OCI-LY7 (cell line): ENCODE measurements at regions not wholly inside any gene's neighbourhood (a gene's known extent, or its start where the extent isn't known, plus 50 kb on each side); places are given as distances from the start of the nearest gene placed in this dataset.

Experiments used
- BruUV-seq: library from RNA; stranded (reverse); fragments of 400-500 nt; replicated peaks from 2 replicates; lab custom pipeline; 2021; lab: Mats Ljungman, UMichigan
- CTCF ChIA-PET: fragments of 300-600 bp; sonication (Branson Sonifier 250); formaldehyde crosslinking; loops from one replicate; lab custom pipeline; 2022; ENCODE audit warnings: antibody characterized with exemption; ENCODE audit not compliant: unreplicated experiment; lab: Charles Lee
- POLR2A ChIA-PET: fragments of 300-600 bp; sonication (Branson Sonifier 250); formaldehyde crosslinking; loops from one replicate; lab custom pipeline; 2022; ENCODE audit warnings: antibody characterized with exemption; lab: Charles Lee
- DNase-seq: peaks from one replicate; pipeline ENCODE4 v3.0.0-alpha.2; 2015; ENCODE audit warnings: low spot score
- H2AFZ ChIP-seq: fragments of 200-600 bp; sonication (generic), shearing (Covaris generic); 2 replicates; pipeline ENCODE4 v1.6.1; 2014; ENCODE audit warnings: mild to moderate bottlenecking, antibody characterized with exemption, low read length, moderate library complexity
- H3K27ac ChIP-seq: fragments of 200-600 bp; sonication (generic); 2 replicates; pipeline ENCODE4 v1.5.1; 2014; ENCODE audit warnings: mixed run types, low read depth, mild to moderate bottlenecking, moderate library complexity, low read length, inconsistent platforms; ENCODE audit not compliant: poor library complexity, severe bottlenecking
- H3K36me3 ChIP-seq: fragments of 200-600 bp; sonication (generic); 2 replicates; pipeline ENCODE4 v1.6.1; 2014; ENCODE audit warnings: mild to moderate bottlenecking, antibody characterized with exemption, low read length, moderate library complexity, mixed read lengths; ENCODE audit not compliant: insufficient read depth
- H3K4me1 ChIP-seq: fragments of 200-600 bp; sonication (generic); 2 replicates; pipeline ENCODE4 v1.5.1; 2014; ENCODE audit warnings: mild to moderate bottlenecking, low read length; ENCODE audit not compliant: insufficient read depth, poor library complexity, severe bottlenecking
- H3K4me2 ChIP-seq: fragments of 200-600 bp; sonication (generic); 2 replicates; pipeline ENCODE4 v1.6.1; 2014; ENCODE audit warnings: mild to moderate bottlenecking, low read length
- H3K4me3 ChIP-seq: fragments of 200-600 bp; sonication (generic); 2 replicates; pipeline ENCODE4 v1.5.1; 2014; ENCODE audit warnings: mild to moderate bottlenecking, low read depth, low read length; ENCODE audit not compliant: poor library complexity, severe bottlenecking
- H3K79me2 ChIP-seq: fragments of 200-600 bp; sonication (generic); 2 replicates; pipeline ENCODE4 v1.6.1; 2016; ENCODE audit warnings: low read depth, mild to moderate bottlenecking, low read length, moderate library complexity, mixed read lengths; ENCODE audit not compliant: insufficient read depth
- H3K9me2 ChIP-seq: fragments of 200-600 bp; sonication (generic); 2 replicates; pipeline ENCODE4 v1.6.1; 2016; ENCODE audit warnings: mild to moderate bottlenecking, low read length, mixed read lengths; ENCODE audit not compliant: insufficient read depth
- H3K9me3 ChIP-seq: fragments of 200-600 bp; sonication (generic); 2 replicates; pipeline ENCODE4 v1.6.1; 2014; ENCODE audit warnings: mild to moderate bottlenecking, mixed run types, low read length, mixed read lengths
- H4K20me1 ChIP-seq: fragments of 200-600 bp; sonication (generic); 2 replicates; pipeline ENCODE4 v1.6.1; 2014; ENCODE audit warnings: mild to moderate bottlenecking, antibody characterized with exemption, low read length, moderate library complexity, mixed read lengths; ENCODE audit not compliant: insufficient read depth
- EZH2phosphoT487 ChIP-seq: fragments of 200-600 bp; sonication (generic); IDR thresholded peaks from 2 replicates; pipeline ENCODE4 v1.6.1; 2018; ENCODE audit warnings: low read depth, borderline replicate concordance, mild to moderate bottlenecking, mixed run types, antibody characterized with exemption, low read length, moderate library complexity, mixed read lengths
- intact Hi-C: fragments of 100-400 bp; cut with micrococcal nuclease; formaldehyde crosslinking; loops from one replicate; pipeline ENCODE4 v1.10.0; 2022; ENCODE audit not compliant: unreplicated experiment
- TF ChIP-seq, protein P1 (sequence below): fragments of 200-600 bp; sonication (generic); conservative IDR thresholded peaks from 2 replicates; pipeline ENCODE4 v1.5.1; 2014; ENCODE audit warnings: mild to moderate bottlenecking, antibody characterized with exemption, low read length, moderate library complexity, mixed read lengths

- POLR2A ChIA-PET, result no interaction called here
- CTCF ChIA-PET, result no interaction called here
Measured at GRCh38 chr2:239903803-239904202, 121.3 kb downstream of the NDUFA10 start.

DNA sequence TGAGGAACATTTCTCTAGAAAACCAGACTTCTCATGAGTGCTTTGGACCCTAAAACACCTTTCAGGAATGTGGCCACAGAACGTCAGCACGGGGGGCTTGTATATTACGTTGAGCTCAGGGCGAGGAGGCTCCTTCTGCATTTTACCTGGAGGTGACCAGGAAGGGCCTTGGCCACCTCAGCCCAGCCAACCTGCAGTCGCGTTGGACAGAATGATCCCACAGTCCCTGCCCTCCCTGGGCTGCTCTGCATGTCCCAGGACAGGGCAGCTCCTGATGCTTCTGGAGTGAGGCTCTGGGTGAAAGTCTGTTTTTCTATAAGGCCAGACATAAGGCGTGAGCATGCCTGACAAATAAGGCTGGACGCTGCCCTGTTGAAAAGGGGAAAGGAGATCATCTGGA is 121.9 kb downstream of the NDUFA10 start:
- no peaks in the 10 kb centered on the region for H3K36me3 ChIP-seq
- no peaks in the 10 kb centered on the region for H3K9me3 ChIP-seq
- ChIA-PET CTCF (no interaction called here), POLR2A (no interaction called here)
- intact Hi-C loops, result no loop called here
- TF ChIP-seq, protein P1, sequence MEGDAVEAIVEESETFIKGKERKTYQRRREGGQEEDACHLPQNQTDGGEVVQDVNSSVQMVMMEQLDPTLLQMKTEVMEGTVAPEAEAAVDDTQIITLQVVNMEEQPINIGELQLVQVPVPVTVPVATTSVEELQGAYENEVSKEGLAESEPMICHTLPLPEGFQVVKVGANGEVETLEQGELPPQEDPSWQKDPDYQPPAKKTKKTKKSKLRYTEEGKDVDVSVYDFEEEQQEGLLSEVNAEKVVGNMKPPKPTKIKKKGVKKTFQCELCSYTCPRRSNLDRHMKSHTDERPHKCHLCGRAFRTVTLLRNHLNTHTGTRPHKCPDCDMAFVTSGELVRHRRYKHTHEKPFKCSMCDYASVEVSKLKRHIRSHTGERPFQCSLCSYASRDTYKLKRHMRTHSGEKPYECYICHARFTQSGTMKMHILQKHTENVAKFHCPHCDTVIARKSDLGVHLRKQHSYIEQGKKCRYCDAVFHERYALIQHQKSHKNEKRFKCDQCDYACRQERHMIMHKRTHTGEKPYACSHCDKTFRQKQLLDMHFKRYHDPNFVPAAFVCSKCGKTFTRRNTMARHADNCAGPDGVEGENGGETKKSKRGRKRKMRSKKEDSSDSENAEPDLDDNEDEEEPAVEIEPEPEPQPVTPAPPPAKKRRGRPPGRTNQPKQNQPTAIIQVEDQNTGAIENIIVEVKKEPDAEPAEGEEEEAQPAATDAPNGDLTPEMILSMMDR, result no peak
- TF ChIP-seq EZH2phosphoT487, result no peak
- H4K20me1 ChIP-seq, result no peaks in the 10 kb centered on the region
- no peaks in the 10 kb centered on the region for H3K79me2 ChIP-seq
- H3K4me2 ChIP-seq, result no peak overlapping the region
- BruUV-seq, result no TSS peak
- no peaks in the 10 kb centered on the region for H3K4me1 ChIP-seq
- no peaks in the 10 kb centered on the region for H3K9me2 ChIP-seq
- H3K27ac ChIP-seq, result no peak overlapping the region
- H2AFZ ChIP-seq, result no peak overlapping the region
- H3K4me3 ChIP-seq, result no peak overlapping the region
- DNase-seq, result no peak

More at GRCh38 chr2:239903803-239904202, 121.3 kb downstream of the NDUFA10 start:
- no peak overlapping the region for H3K4me2 ChIP-seq
- H4K20me1 ChIP-seq, result no peaks in the 10 kb centered on the region
- BruUV-seq, result no TSS peak
- H3K27ac ChIP-seq, result no peak overlapping the region
- intact Hi-C loops, result no loop called here
- H3K4me1 ChIP-seq, result no peaks in the 10 kb centered on the region
- no peaks in the 10 kb centered on the region for H3K36me3 ChIP-seq
- no peak for TF ChIP-seq EZH2phosphoT487
- TF ChIP-seq, protein P1, result no peak
- H3K9me2 ChIP-seq, result no peaks in the 10 kb centered on the region
- H3K4me3 ChIP-seq, result no peak overlapping the region
- H3K79me2 ChIP-seq, result no peaks in the 10 kb centered on the region
- no peaks in the 10 kb centered on the region for H3K9me3 ChIP-seq
- no peak overlapping the region for H2AFZ ChIP-seq
- DNase-seq, result no peak

GRCh38 chr2:239902749-239903201 is 122.4 kb downstream of the NDUFA10 start:
- Histone ChIP-seq H3K36me3 (no peaks in the 10 kb centered on the region), H3K4me3 (no peak overlapping the region), H3K79me2 (no peaks in the 10 kb centered on the region), H3K4me1 (no peaks in the 10 kb centered on the region), H3K9me2 (no peaks in the 10 kb centered on the region), H3K4me2 (no peak overlapping the region), H2AFZ (no peak overlapping the region), H4K20me1 (no peaks in the 10 kb centered on the region), H3K9me3 (no peaks in the 10 kb centered on the region), H3K27ac (no peak overlapping the region)
- ChIA-PET CTCF (no interaction called here), POLR2A (no interaction called here)
- TF ChIP-seq EZH2phosphoT487, result no peak
- TF ChIP-seq, protein P1, result no peak
- DNase-seq, result no peak
- no TSS peak for BruUV-seq
- intact Hi-C loops, result no loop called here
